Fibroblast of skin of right biceps (primary cell): ENCODE measurements at regions not wholly inside any gene's neighbourhood (a gene's known extent, or its start where the extent isn't known, plus 50 kb on each side); places are given as distances from the start of the nearest gene placed in this dataset.

Experiments
- DNase-seq: peaks from one replicate; pipeline ENCODE4 v3.0.0-alpha.2; 2013

GRCh38 chr5:152900332-152900731 is 495.3 kb upstream of the NMUR2 start:
- DNase-seq: no peak

GRCh38 chr5:152901754-152902153 is 496.7 kb upstream of the NMUR2 start:
- DNase-seq: no peak

- no peak for DNase-seq
Observed at GRCh38 chr5:152905286-152905685, 500.2 kb upstream of the NMUR2 start.

- DNase-seq: no peak
Observed at GRCh38 chr5:152907488-152908245, 502.6 kb upstream of the NMUR2 start.

GRCh38 chr5:152912924-152913323 is 507.8 kb upstream of the NMUR2 start:
- no peak for DNase-seq

- DNase-seq: no peak
Observed at GRCh38 chr5:152932621-152933020, 527.5 kb upstream of the NMUR2 start.

- no peak for DNase-seq
Observed at GRCh38 chr5:152933056-152933455, 528.0 kb upstream of the NMUR2 start.

GRCh38 chr5:152938630-152939029 is 533.6 kb upstream of the NMUR2 start:
- no peak for DNase-seq

GRCh38 chr5:152942633-152943336 is 537.7 kb upstream of the NMUR2 start:
- no peak for DNase-seq

GRCh38 chr5:152953788-152954483 is 536.5 kb upstream of the GRIA1 start:
- no peak for DNase-seq

GRCh38 chr5:152956943-152957613 is 533.4 kb upstream of the GRIA1 start:
- no peak for DNase-seq

- DNase-seq: no peak
Observed at GRCh38 chr5:152978141-152978835, 512.2 kb upstream of the GRIA1 start.

- DNase-seq: no peak
Observed at GRCh38 chr5:152987131-152987530, 503.3 kb upstream of the GRIA1 start.

- no peak for DNase-seq
Observed at GRCh38 chr5:152990217-152990616, 500.3 kb upstream of the GRIA1 start.

GRCh38 chr5:152990649-152991048 is 499.8 kb upstream of the GRIA1 start:
- no peak for DNase-seq

GRCh38 chr5:152994033-152994680 is 496.3 kb upstream of the GRIA1 start:
- no peak for DNase-seq

- DNase-seq: no peak
Observed at GRCh38 chr5:152995214-152995725, 495.2 kb upstream of the GRIA1 start.

- DNase-seq: no peak
Observed at GRCh38 chr5:153005711-153006110, 484.8 kb upstream of the GRIA1 start.

GRCh38 chr5:153006681-153007080 is 483.8 kb upstream of the GRIA1 start:
- no peak for DNase-seq

- no peak for DNase-seq
Observed at GRCh38 chr5:153014194-153014593, 476.3 kb upstream of the GRIA1 start.

GRCh38 chr5:153018121-153018520 is 472.3 kb upstream of the GRIA1 start:
- no peak for DNase-seq
